ENCODE measurements at regions not wholly inside any gene's neighbourhood (a gene's known extent, or its start where the extent isn't known, plus 50 kb on each side); places are given as distances from the start of the nearest gene placed in this dataset.
A peak's percentile ranks its signal among the peaks of the same experiment; 100 is the strongest.

DNA sequence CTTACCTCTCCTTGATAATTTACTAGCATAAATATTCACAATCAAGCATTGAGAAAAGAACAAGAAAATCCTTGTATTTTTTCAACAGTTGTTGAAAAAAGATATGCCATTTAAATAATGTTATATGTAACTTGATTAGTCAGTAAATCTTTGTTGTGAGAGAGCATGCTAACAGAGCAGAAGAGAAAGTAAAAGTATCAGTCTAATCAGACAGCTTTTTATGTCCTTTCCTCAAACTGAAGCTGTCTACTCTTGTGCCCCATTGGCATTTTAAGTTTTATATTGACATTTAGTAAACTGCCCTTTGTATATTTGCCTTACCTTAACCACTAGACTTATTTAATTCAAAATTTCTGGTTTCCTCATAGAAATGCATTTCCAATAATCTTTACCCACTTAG is 668.7 kb downstream of the OTOL1 start:
- Histone ChIP-seq H4K20me1 (ENCODE audit: control insufficient read depth, insufficient read depth) (no peaks in the 10 kb centered on the region), H3K27ac (ENCODE audit: control insufficient read depth, insufficient read depth) (no peak overlapping the region), H3K36me3 (ENCODE audit: control insufficient read depth in 2 of 2, insufficient read depth in 2 of 2, low read length in 1 of 2) (no peaks in the 10 kb centered on the region), H3K27me3 (replicated peaks in 1 of 2; ENCODE audit: control insufficient read depth in 2 of 2, insufficient read depth in 2 of 2, low read length in 1 of 2) (no peaks in the 10 kb centered on the region), H3K4me2 (ENCODE audit: control insufficient read depth, insufficient read depth) (no peak overlapping the region), H2AFZ (ENCODE audit: control insufficient read depth, low read depth, low read length) (no peak overlapping the region), H3K79me2 (ENCODE audit: control insufficient read depth, insufficient read depth, low read length) (no peaks in the 10 kb centered on the region), H3K9me3 (replicated peaks; ENCODE audit: control insufficient read depth, insufficient read depth, low read length) (no peaks in the 10 kb centered on the region), H3K4me1 (ENCODE audit: control insufficient read depth, insufficient read depth, low read length) (no peaks in the 10 kb centered on the region), H3K9ac (ENCODE audit: control insufficient read depth, insufficient read depth, low read length) (no peak overlapping the region), H3K4me3 (no peak overlapping the region)
- CTCF ChIA-PET, result no interaction called here
- SMC1A ChIA-PET (ENCODE audit: uncharacterized antibody, unreplicated experiment), result interaction anchor here (0.6 kb wide), 1 partner anchor 871 kb away, joined by 3 read pairs; no protein-coding TSS in a partner anchor
- no TSS peak for BruUV-seq (replicated peaks)
- DNase-seq (ENCODE audit: low read depth, low spot score) (no peak), FAIRE-seq (no peak), ATAC-seq (peak; percentile 69)
- RAD21 ChIA-PET (ENCODE audit: unreplicated experiment), result no interaction called here
- no peak for TF ChIP-seq POLR2AphosphoS2 (IDR thresholded peaks at IDR 0.05; ENCODE audit: low read depth, low read length)
- no peak for TF ChIP-seq ZSCAN29 (IDR thresholded peaks at IDR 0.05)
- no peak for TF ChIP-seq KDM1A (IDR thresholded peaks at IDR 0.05; ENCODE audit: borderline replicate concordance)
- no peak for TF ChIP-seq RBBP5 (conservative IDR thresholded peaks at IDR 0.05)
- TF ChIP-seq, protein P1, sequence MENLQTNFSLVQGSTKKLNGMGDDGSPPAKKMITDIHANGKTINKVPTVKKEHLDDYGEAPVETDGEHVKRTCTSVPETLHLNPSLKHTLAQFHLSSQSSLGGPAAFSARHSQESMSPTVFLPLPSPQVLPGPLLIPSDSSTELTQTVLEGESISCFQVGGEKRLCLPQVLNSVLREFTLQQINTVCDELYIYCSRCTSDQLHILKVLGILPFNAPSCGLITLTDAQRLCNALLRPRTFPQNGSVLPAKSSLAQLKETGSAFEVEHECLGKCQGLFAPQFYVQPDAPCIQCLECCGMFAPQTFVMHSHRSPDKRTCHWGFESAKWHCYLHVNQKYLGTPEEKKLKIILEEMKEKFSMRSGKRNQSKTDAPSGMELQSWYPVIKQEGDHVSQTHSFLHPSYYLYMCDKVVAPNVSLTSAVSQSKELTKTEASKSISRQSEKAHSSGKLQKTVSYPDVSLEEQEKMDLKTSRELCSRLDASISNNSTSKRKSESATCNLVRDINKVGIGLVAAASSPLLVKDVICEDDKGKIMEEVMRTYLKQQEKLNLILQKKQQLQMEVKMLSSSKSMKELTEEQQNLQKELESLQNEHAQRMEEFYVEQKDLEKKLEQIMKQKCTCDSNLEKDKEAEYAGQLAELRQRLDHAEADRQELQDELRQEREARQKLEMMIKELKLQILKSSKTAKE (IDR thresholded peaks at IDR 0.05; ENCODE audit: low read depth, poor library complexity, severe bottlenecking), result no peak
- TF ChIP-seq, protein P2, sequence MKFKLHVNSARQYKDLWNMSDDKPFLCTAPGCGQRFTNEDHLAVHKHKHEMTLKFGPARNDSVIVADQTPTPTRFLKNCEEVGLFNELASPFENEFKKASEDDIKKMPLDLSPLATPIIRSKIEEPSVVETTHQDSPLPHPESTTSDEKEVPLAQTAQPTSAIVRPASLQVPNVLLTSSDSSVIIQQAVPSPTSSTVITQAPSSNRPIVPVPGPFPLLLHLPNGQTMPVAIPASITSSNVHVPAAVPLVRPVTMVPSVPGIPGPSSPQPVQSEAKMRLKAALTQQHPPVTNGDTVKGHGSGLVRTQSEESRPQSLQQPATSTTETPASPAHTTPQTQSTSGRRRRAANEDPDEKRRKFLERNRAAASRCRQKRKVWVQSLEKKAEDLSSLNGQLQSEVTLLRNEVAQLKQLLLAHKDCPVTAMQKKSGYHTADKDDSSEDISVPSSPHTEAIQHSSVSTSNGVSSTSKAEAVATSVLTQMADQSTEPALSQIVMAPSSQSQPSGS (IDR thresholded peaks at IDR 0.05; ENCODE audit: low read length), result no peak
- no peak for TF ChIP-seq RCOR1 (conservative IDR thresholded peaks at IDR 0.05; ENCODE audit: low read depth, low read length)
- no peak for TF ChIP-seq ZNF207 (IDR thresholded peaks at IDR 0.05; ENCODE audit: borderline replicate concordance)
- TF ChIP-seq NFYB (IDR thresholded peaks at IDR 0.05; ENCODE audit: insufficient read depth, low read depth, low read length), result no peak
- TF ChIP-seq, protein P3, sequence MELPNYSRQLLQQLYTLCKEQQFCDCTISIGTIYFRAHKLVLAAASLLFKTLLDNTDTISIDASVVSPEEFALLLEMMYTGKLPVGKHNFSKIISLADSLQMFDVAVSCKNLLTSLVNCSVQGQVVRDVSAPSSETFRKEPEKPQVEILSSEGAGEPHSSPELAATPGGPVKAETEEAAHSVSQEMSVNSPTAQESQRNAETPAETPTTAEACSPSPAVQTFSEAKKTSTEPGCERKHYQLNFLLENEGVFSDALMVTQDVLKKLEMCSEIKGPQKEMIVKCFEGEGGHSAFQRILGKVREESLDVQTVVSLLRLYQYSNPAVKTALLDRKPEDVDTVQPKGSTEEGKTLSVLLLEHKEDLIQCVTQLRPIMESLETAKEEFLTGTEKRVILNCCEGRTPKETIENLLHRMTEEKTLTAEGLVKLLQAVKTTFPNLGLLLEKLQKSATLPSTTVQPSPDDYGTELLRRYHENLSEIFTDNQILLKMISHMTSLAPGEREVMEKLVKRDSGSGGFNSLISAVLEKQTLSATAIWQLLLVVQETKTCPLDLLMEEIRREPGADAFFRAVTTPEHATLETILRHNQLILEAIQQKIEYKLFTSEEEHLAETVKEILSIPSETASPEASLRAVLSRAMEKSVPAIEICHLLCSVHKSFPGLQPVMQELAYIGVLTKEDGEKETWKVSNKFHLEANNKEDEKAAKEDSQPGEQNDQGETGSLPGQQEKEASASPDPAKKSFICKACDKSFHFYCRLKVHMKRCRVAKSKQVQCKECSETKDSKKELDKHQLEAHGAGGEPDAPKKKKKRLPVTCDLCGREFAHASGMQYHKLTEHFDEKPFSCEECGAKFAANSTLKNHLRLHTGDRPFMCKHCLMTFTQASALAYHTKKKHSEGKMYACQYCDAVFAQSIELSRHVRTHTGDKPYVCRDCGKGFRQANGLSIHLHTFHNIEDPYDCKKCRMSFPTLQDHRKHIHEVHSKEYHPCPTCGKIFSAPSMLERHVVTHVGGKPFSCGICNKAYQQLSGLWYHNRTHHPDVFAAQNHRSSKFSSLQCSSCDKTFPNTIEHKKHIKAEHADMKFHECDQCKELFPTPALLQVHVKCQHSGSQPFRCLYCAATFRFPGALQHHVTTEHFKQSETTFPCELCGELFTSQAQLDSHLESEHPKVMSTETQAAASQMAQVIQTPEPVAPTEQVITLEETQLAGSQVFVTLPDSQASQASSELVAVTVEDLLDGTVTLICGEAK (IDR thresholded peaks at IDR 0.05; ENCODE audit: borderline replicate concordance), result no peak
- TF ChIP-seq RFX5 (IDR thresholded peaks at IDR 0.05; ENCODE audit: low read depth, low read length), result no peak
- POLR2A ChIA-PET, result no interaction called here
- intact Hi-C loops (cut with micrococcal nuclease; ENCODE audit: unreplicated experiment), result no loop called here
- in situ Hi-C loops (cut with MboI), result no loop called here
